CD4-positive, alpha-beta T cell (primary cell): ENCODE measurements at regions not wholly inside any gene's neighbourhood (a gene's known extent, or its start where the extent isn't known, plus 50 kb on each side); places are given as distances from the start of the nearest gene placed in this dataset.
"Not testable (repeated sequence)": the region's sequence is repeated elsewhere in the genome, so short reads cannot be mapped to it uniquely, and the experiment has no call there.

Experiments
- ATAC-seq: fragments of 200-7000 bp; cut with Tn5 transposase; one replicate; pipeline ENCODE4 v1.10.0; 2022; ENCODE audit warnings: mild to moderate bottlenecking; ENCODE audit not compliant: poor library complexity
- CTCF ChIA-PET: fragments of 350-600 bp; sonication (Branson Sonifier 250); formaldehyde crosslinking; loops from one replicate; lab custom pipeline; 2021; ENCODE audit warnings: antibody characterized with exemption, inconsistent platforms; lab: Charles Lee
- POLR2A ChIA-PET: fragments of 350-600 bp; sonication (Branson Sonifier 250); formaldehyde crosslinking; loops from one replicate; lab custom pipeline; 2021; ENCODE audit warnings: antibody characterized with exemption, inconsistent platforms; lab: Charles Lee
- DNase-seq, 14 experiments: peaks; one replicate each; pipeline ENCODE4 v3.0.0-alpha.2; 2013 to 2020; ENCODE audit warnings: mixed read lengths in 2 of 14
- H3K27ac ChIP-seq, 2 donors: one replicate each; pipeline versions ENCODE4 v1.5.1 to v1.7.0; 2013; ENCODE audit warnings: low read length in 2 of 2, low read depth in 1 of 2, mild to moderate bottlenecking in 1 of 2
- H3K27me3 ChIP-seq, 2 experiments: 1 replicate in 1 of 2; 2 replicates in 1 of 2; pipeline versions ENCODE4 v1.6.1 to v1.7.0; 2013; ENCODE audit warnings: low read length in 2 of 2, control low read depth in 1 of 2, mild to moderate bottlenecking in 1 of 2, moderate library complexity in 1 of 2; ENCODE audit not compliant: insufficient read depth in 2 of 2, control insufficient read depth in 1 of 2
- H3K36me3 ChIP-seq: one replicate; pipeline ENCODE4 v1.6.1; 2013; ENCODE audit warnings: low read length, control low read depth; ENCODE audit not compliant: insufficient read depth
- H3K4me1 ChIP-seq: one replicate; pipeline ENCODE4 v1.6.1; 2013; ENCODE audit warnings: low read length, control low read depth; ENCODE audit not compliant: insufficient read depth
- H3K4me3 ChIP-seq: one replicate; pipeline ENCODE4 v1.5.1; 2013; ENCODE audit warnings: mild to moderate bottlenecking, low read length, moderate library complexity
- H3K9me3 ChIP-seq, 2 experiments: 1 replicate in 1 of 2; 2 replicates in 1 of 2; pipeline versions ENCODE4 v1.6.1 to v1.7.0; 2013; ENCODE audit warnings: low read length in 2 of 2, mild to moderate bottlenecking in 2 of 2, control low read depth in 1 of 2, moderate library complexity in 1 of 2; ENCODE audit not compliant: control insufficient read depth in 1 of 2, insufficient read depth in 1 of 2
- H3K27ac Mint-ChIP-seq: one replicate; pipeline ENCODE4 v1.8.0; 2020; ENCODE audit warnings: mixed read lengths
- H3K27me3 Mint-ChIP-seq: one replicate; pipeline ENCODE4 v1.8.0; 2021; ENCODE audit warnings: mixed read lengths
- H3K36me3 Mint-ChIP-seq: one replicate; pipeline ENCODE4 v1.8.0; 2021; ENCODE audit warnings: low read depth, mixed read lengths
- H3K4me1 Mint-ChIP-seq: one replicate; pipeline ENCODE4 v1.8.0; 2021; ENCODE audit warnings: low read depth, mixed read lengths
- H3K4me3 Mint-ChIP-seq: one replicate; pipeline ENCODE4 v1.8.0; 2020; ENCODE audit warnings: mild to moderate bottlenecking, mixed read lengths
- H3K9me3 Mint-ChIP-seq: one replicate; pipeline ENCODE4 v1.8.0; 2020; ENCODE audit warnings: mixed read lengths
- CTCF ChIP-seq: fragments of 200-600 bp; IDR thresholded peaks from one replicate; pipeline ENCODE4 v1.8.0; 2022; ENCODE audit warnings: antibody characterized with exemption, mild to moderate bottlenecking
- intact Hi-C, 2 experiments: fragments of 100-400 bp; cut with DNase I in 1 of 2; cut with micrococcal nuclease in 1 of 2; formaldehyde crosslinking; loops; one replicate each; pipeline versions ENCODE4 v1.15.1 to v1.9.0; 2023 to 2025; cut with DNase I, micrococcal nuclease

GRCh38 chr18:64372850-64373249 is 224.0 kb upstream of the LINC00305 start:
- intact Hi-C loops = no loop called here
- Histone ChIP-seq H3K4me1 (no peaks in the 10 kb centered on the region), H3K9me3 (peaks cover 0 to 3% of the 10 kb centered on the region in 2 experiments), H3K36me3 (no peaks in the 10 kb centered on the region), H3K27me3 (no peaks in the 10 kb centered on the region), H3K27ac (no peak overlapping the region), H3K4me3 (no peak overlapping the region)
- Mint-ChIP-seq H3K27me3 (no peaks in the 10 kb centered on the region), H3K4me1 (no peaks in the 10 kb centered on the region), H3K27ac (no peak overlapping the region), H3K36me3 (no peaks in the 10 kb centered on the region), H3K9me3 (peaks cover 4% of the 10 kb centered on the region), H3K4me3 (no peak overlapping the region)
- no peak for TF ChIP-seq CTCF
- POLR2A ChIA-PET = no interaction called here
- DNase-seq (no peak), ATAC-seq (no peak)
- CTCF ChIA-PET = no interaction called here

DNA sequence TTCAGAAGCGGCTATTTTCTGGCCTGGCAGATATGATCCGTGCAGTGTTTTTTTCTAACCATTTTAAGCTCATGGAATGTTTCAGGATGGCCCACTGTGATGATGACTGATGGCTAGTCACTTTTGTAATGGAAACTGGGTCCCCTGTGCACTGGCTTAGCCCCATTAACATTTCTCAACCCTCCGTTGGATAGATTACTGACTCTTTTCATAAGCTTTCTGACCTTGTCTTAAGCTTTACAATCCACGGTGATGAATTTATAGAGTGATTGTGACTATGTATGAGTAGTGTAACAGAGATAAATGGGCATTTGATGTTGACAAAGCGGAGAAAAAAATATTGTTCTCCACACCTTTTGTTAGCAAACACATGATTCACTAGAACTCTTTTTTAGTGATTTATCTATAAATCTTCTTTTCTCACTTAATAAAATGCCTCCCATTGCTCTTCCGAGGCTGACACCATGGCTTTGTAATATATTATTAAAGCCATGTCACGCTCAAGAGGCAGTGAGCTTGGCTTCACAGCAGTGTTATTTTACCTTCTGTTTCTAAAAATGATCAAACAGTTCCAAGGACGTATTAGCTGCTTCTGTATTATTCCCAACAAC is 221.0 kb upstream of the LINC00305 start:
- H3K36me3 ChIP-seq, POLR2A ChIA-PET, H3K4me1 ChIP-seq, DNase-seq, H3K9me3 Mint-ChIP-seq, CTCF ChIA-PET, H3K4me3 ChIP-seq, intact Hi-C loops, H3K27ac Mint-ChIP-seq, H3K4me1 Mint-ChIP-seq, H3K4me3 Mint-ChIP-seq, H3K9me3 ChIP-seq, H3K36me3 Mint-ChIP-seq, H3K27ac ChIP-seq, H3K27me3 ChIP-seq, H3K27me3 Mint-ChIP-seq, ATAC-seq: not testable (repeated sequence)

DNA sequence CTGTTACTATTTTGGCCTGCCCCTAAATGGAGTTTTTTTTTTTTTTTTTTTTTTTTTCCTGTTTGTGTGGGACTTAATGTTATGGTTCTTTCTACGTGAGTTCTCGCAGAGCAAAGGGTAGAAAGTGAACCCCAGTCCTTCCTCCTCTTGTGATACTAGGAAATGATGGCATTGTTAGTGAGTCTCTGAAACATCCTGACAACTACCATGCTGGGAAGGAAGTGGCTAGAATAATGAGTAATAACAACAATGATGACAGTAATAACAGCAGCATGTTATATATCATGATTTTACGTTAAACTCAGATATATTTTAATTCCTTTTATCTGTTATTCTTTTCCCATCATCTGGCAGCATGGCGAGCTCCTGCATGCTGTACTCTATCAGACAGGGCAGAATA is 216.2 kb upstream of the LINC00305 start:
- intact Hi-C loops = no loop called here
- DNase-seq (no peak), ATAC-seq (no peak)
- Mint-ChIP-seq H3K4me1 (no peaks in the 10 kb centered on the region), H3K36me3 (no peaks in the 10 kb centered on the region), H3K27me3 (no peaks in the 10 kb centered on the region), H3K4me3 (no peak overlapping the region), H3K9me3 (peaks cover 14% of the 10 kb centered on the region), H3K27ac (no peak overlapping the region)
- H3K9me3 ChIP-seq = peaks cover 0 to 12% of the 10 kb centered on the region in 2 experiments
- H3K27ac ChIP-seq = no peak overlapping the region
- H3K4me3 ChIP-seq = no peak overlapping the region
- ChIA-PET POLR2A (no interaction called here), CTCF (no interaction called here)
- no peak for TF ChIP-seq CTCF
- no peaks in the 10 kb centered on the region for H3K27me3 ChIP-seq
- H3K36me3 ChIP-seq = no peaks in the 10 kb centered on the region
- no peaks in the 10 kb centered on the region for H3K4me1 ChIP-seq

- Histone ChIP-seq H3K4me3 (no peak overlapping the region), H3K36me3 (no peaks in the 10 kb centered on the region), H3K9me3 (no peaks in the 10 kb centered on the region), H3K27me3 (no peaks in the 10 kb centered on the region), H3K4me1 (no peaks in the 10 kb centered on the region), H3K27ac (no peak overlapping the region)
- H3K4me3 Mint-ChIP-seq = no peak overlapping the region
- intact Hi-C loops = no loop called here
- H3K27ac Mint-ChIP-seq = no peak overlapping the region
- no peak for ATAC-seq
- no peaks in the 10 kb centered on the region for H3K4me1 Mint-ChIP-seq
- DNase-seq = no peak
- ChIA-PET POLR2A (no interaction called here), CTCF (no interaction called here)
- H3K36me3 Mint-ChIP-seq = no peaks in the 10 kb centered on the region
- no peaks in the 10 kb centered on the region for H3K27me3 Mint-ChIP-seq
- no peak for TF ChIP-seq CTCF
- H3K9me3 Mint-ChIP-seq = peaks cover 2% of the 10 kb centered on the region
Observed at GRCh38 chr18:64337673-64338072, 188.8 kb upstream of the LINC00305 start.
